OCI-LY7 (cell line): ENCODE measurements at regions not wholly inside any gene's neighbourhood (a gene's known extent, or its start where the extent isn't known, plus 50 kb on each side); places are given as distances from the start of the nearest gene placed in this dataset.

Source experiments
- BruUV-seq: library from RNA; stranded (reverse); fragments of 400-500 nt; replicated peaks from 2 replicates; lab custom pipeline; 2021; lab: Mats Ljungman, UMichigan
- CTCF ChIA-PET: fragments of 300-600 bp; sonication (Branson Sonifier 250); formaldehyde crosslinking; loops from one replicate; lab custom pipeline; 2022; ENCODE audit warnings: antibody characterized with exemption; ENCODE audit not compliant: unreplicated experiment; lab: Charles Lee
- POLR2A ChIA-PET: fragments of 300-600 bp; sonication (Branson Sonifier 250); formaldehyde crosslinking; loops from one replicate; lab custom pipeline; 2022; ENCODE audit warnings: antibody characterized with exemption; lab: Charles Lee
- DNase-seq: peaks from one replicate; pipeline ENCODE4 v3.0.0-alpha.2; 2015; ENCODE audit warnings: low spot score
- H2AFZ ChIP-seq: fragments of 200-600 bp; sonication (generic), shearing (Covaris generic); 2 replicates; pipeline ENCODE4 v1.6.1; 2014; ENCODE audit warnings: mild to moderate bottlenecking, antibody characterized with exemption, low read length, moderate library complexity
- H3K27ac ChIP-seq: fragments of 200-600 bp; sonication (generic); 2 replicates; pipeline ENCODE4 v1.5.1; 2014; ENCODE audit warnings: mixed run types, low read depth, mild to moderate bottlenecking, moderate library complexity, low read length, inconsistent platforms; ENCODE audit not compliant: poor library complexity, severe bottlenecking
- H3K36me3 ChIP-seq: fragments of 200-600 bp; sonication (generic); 2 replicates; pipeline ENCODE4 v1.6.1; 2014; ENCODE audit warnings: mild to moderate bottlenecking, antibody characterized with exemption, low read length, moderate library complexity, mixed read lengths; ENCODE audit not compliant: insufficient read depth
- H3K4me1 ChIP-seq: fragments of 200-600 bp; sonication (generic); 2 replicates; pipeline ENCODE4 v1.5.1; 2014; ENCODE audit warnings: mild to moderate bottlenecking, low read length; ENCODE audit not compliant: insufficient read depth, poor library complexity, severe bottlenecking
- H3K4me2 ChIP-seq: fragments of 200-600 bp; sonication (generic); 2 replicates; pipeline ENCODE4 v1.6.1; 2014; ENCODE audit warnings: mild to moderate bottlenecking, low read length
- H3K4me3 ChIP-seq: fragments of 200-600 bp; sonication (generic); 2 replicates; pipeline ENCODE4 v1.5.1; 2014; ENCODE audit warnings: mild to moderate bottlenecking, low read depth, low read length; ENCODE audit not compliant: poor library complexity, severe bottlenecking
- H3K79me2 ChIP-seq: fragments of 200-600 bp; sonication (generic); 2 replicates; pipeline ENCODE4 v1.6.1; 2016; ENCODE audit warnings: low read depth, mild to moderate bottlenecking, low read length, moderate library complexity, mixed read lengths; ENCODE audit not compliant: insufficient read depth
- H3K9me2 ChIP-seq: fragments of 200-600 bp; sonication (generic); 2 replicates; pipeline ENCODE4 v1.6.1; 2016; ENCODE audit warnings: mild to moderate bottlenecking, low read length, mixed read lengths; ENCODE audit not compliant: insufficient read depth
- H3K9me3 ChIP-seq: fragments of 200-600 bp; sonication (generic); 2 replicates; pipeline ENCODE4 v1.6.1; 2014; ENCODE audit warnings: mild to moderate bottlenecking, mixed run types, low read length, mixed read lengths
- H4K20me1 ChIP-seq: fragments of 200-600 bp; sonication (generic); 2 replicates; pipeline ENCODE4 v1.6.1; 2014; ENCODE audit warnings: mild to moderate bottlenecking, antibody characterized with exemption, low read length, moderate library complexity, mixed read lengths; ENCODE audit not compliant: insufficient read depth
- EZH2phosphoT487 ChIP-seq: fragments of 200-600 bp; sonication (generic); IDR thresholded peaks from 2 replicates; pipeline ENCODE4 v1.6.1; 2018; ENCODE audit warnings: low read depth, borderline replicate concordance, mild to moderate bottlenecking, mixed run types, antibody characterized with exemption, low read length, moderate library complexity, mixed read lengths
- intact Hi-C: fragments of 100-400 bp; cut with micrococcal nuclease; formaldehyde crosslinking; loops from one replicate; pipeline ENCODE4 v1.10.0; 2022; ENCODE audit not compliant: unreplicated experiment
- TF ChIP-seq, protein P1 (sequence below): fragments of 200-600 bp; sonication (generic); conservative IDR thresholded peaks from 2 replicates; pipeline ENCODE4 v1.5.1; 2014; ENCODE audit warnings: mild to moderate bottlenecking, antibody characterized with exemption, low read length, moderate library complexity, mixed read lengths

DNA sequence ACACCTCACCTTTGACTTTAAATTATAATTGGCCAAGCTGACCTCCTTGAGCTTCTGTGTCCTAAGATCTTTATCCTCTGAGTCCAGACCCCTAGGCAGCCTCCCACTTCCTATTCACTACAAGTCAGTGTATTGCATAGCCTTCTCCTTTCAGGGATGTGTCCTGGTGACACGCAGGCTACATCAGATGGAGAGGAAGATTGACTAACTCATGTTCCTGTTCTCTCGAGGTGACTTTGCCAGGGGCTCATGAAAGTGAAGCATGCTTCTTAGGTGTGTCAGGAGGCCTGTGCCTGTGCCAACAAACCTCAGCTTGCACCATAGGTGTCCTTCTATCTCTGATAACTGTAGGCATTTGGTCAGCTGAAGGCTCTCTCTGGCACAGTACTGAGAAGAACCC is 195.7 kb upstream of the HS3ST1 start:
- no TSS peak for BruUV-seq

DNA sequence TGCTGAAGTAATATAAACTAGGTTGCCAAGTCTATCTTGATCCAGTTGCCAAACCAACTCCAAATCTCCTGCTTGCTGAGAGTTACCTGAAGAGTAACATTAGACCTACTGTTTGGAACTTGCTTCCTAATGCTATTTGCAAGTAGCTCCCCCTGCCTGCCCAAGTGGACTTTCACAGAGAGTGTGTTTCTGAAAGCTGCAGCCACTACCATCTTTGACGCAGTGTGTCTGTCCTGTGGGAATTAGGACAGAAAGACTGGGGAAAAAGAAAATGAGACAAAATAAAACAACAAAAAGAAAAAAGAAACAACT is 195.0 kb upstream of the HS3ST1 start:
- H3K36me3 ChIP-seq = no peaks in the 10 kb centered on the region
- H3K9me3 ChIP-seq = no peaks in the 10 kb centered on the region
- no peak overlapping the region for H3K27ac ChIP-seq
- no peaks in the 10 kb centered on the region for H3K9me2 ChIP-seq
- H3K4me2 ChIP-seq = no peak overlapping the region
- POLR2A ChIA-PET = no interaction called here
- no TSS peak for BruUV-seq
- H2AFZ ChIP-seq = no peak overlapping the region
- no peaks in the 10 kb centered on the region for H3K79me2 ChIP-seq
- H3K4me3 ChIP-seq = no peak overlapping the region
- intact Hi-C loops = no loop called here
- H3K4me1 ChIP-seq = no peaks in the 10 kb centered on the region
- DNase-seq = no peak
- H4K20me1 ChIP-seq = no peaks in the 10 kb centered on the region
- CTCF ChIA-PET = no interaction called here
- TF ChIP-seq EZH2phosphoT487 = no peak
- TF ChIP-seq, protein P1, sequence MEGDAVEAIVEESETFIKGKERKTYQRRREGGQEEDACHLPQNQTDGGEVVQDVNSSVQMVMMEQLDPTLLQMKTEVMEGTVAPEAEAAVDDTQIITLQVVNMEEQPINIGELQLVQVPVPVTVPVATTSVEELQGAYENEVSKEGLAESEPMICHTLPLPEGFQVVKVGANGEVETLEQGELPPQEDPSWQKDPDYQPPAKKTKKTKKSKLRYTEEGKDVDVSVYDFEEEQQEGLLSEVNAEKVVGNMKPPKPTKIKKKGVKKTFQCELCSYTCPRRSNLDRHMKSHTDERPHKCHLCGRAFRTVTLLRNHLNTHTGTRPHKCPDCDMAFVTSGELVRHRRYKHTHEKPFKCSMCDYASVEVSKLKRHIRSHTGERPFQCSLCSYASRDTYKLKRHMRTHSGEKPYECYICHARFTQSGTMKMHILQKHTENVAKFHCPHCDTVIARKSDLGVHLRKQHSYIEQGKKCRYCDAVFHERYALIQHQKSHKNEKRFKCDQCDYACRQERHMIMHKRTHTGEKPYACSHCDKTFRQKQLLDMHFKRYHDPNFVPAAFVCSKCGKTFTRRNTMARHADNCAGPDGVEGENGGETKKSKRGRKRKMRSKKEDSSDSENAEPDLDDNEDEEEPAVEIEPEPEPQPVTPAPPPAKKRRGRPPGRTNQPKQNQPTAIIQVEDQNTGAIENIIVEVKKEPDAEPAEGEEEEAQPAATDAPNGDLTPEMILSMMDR = 0 out of 2 replicates have a peak, but pooled peaks have one; percentile 32

More for the DNA sequence above, 195.7 kb upstream of the HS3ST1 start:
- H4K20me1 ChIP-seq = no peaks in the 10 kb centered on the region
- no peaks in the 10 kb centered on the region for H3K9me3 ChIP-seq
- no peak overlapping the region for H3K4me2 ChIP-seq
- H3K79me2 ChIP-seq = no peaks in the 10 kb centered on the region
- H2AFZ ChIP-seq = no peak overlapping the region
- TF ChIP-seq EZH2phosphoT487 = no peak
- TF ChIP-seq, protein P1 = no peak
- H3K4me1 ChIP-seq = no peaks in the 10 kb centered on the region
- no peaks in the 10 kb centered on the region for H3K9me2 ChIP-seq
- ChIA-PET POLR2A (no interaction called here), CTCF (no interaction called here)
- no peaks in the 10 kb centered on the region for H3K36me3 ChIP-seq
- H3K27ac ChIP-seq = no peak overlapping the region
- no peak for DNase-seq
- no peak overlapping the region for H3K4me3 ChIP-seq
- intact Hi-C loops = no loop called here

DNA sequence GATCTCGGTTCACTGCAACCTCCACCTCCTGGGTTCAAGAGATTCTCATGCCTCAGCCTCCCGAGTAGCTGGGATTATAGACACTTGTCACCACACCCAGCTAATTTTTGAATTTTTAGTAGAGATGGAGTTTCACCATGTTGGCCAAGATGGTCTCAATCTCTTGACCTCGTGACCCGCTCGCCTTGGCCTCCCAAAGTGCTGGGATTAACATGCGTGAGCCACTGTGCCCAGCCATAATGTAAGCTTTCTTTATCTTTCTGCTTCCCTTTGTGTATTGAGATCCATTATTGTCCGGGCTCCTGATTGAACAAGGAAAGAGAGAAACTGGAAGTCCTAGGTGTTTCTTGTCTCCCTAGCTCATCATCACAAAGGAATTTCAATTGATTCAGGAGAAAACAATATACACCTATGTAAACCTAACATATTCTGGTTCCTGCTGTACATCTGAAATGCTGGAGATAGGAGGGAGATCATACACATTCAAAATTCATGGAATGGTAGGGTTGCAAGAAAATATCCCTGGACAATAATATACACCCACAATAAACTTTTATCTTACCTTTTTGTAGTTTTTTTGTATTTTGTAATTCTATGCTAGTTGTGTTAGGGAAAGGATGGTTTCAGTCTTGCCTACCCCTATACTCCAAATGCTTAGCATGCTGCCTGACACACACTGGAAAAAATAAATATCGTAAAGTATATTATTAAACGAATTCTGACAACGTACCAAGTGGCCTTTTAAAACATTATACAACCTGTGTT is 194.4 kb upstream of the HS3ST1 start:
- Histone ChIP-seq H3K79me2 (no peaks in the 10 kb centered on the region), H3K27ac (no peak overlapping the region), H3K9me3 (no peaks in the 10 kb centered on the region), H3K36me3 (no peaks in the 10 kb centered on the region), H3K4me2 (no peak overlapping the region), H3K4me3 (no peak overlapping the region), H3K4me1 (no peaks in the 10 kb centered on the region), H3K9me2 (no peaks in the 10 kb centered on the region), H2AFZ (no peak overlapping the region), H4K20me1 (no peaks in the 10 kb centered on the region)
- POLR2A ChIA-PET = no interaction called here
- no peak for TF ChIP-seq EZH2phosphoT487
- TF ChIP-seq, protein P1 = no peak
- CTCF ChIA-PET = no interaction called here
- no TSS peak for BruUV-seq
- intact Hi-C loops = no loop called here
- DNase-seq = no peak
